HEK293T (cell line): ENCODE measurements at regions not wholly inside any gene's neighbourhood (a gene's known extent, or its start where the extent isn't known, plus 50 kb on each side); places are given as distances from the start of the nearest gene placed in this dataset.
"Not testable (repeated sequence)": the region's sequence is repeated elsewhere in the genome, so short reads cannot be mapped to it uniquely, and the experiment has no call there.

Experiments
- CTCF ChIA-PET: fragments of 350-600 bp; formaldehyde crosslinking; extraction: SDS; loops from one replicate; lab custom pipeline; 2021; ENCODE audit warnings: antibody characterized with exemption, inconsistent platforms; lab: Yijun Ruan, JAX
- POLR2A ChIA-PET: fragments of 350-600 bp; formaldehyde crosslinking; extraction: SDS; loops from one replicate; lab custom pipeline; 2020; ENCODE audit warnings: antibody characterized with exemption, inconsistent platforms; lab: Yijun Ruan, JAX
- DNase-seq: peaks from one replicate; pipeline ENCODE4 v3.0.0; 2012; ENCODE audit warnings: mixed read lengths; ENCODE audit errors: extremely low spot score
- ARNT ChIP-seq: fragments of 450-650 bp; IDR thresholded peaks from 2 replicates; pipeline ENCODE4 v1.6.1; 2017; ENCODE audit warnings: mild to moderate bottlenecking
- BHLHE40 ChIP-seq: fragments of 450-650 bp; IDR thresholded peaks from 2 replicates; pipeline ENCODE4 v1.6.1; 2016; ENCODE audit warnings: mild to moderate bottlenecking, moderate library complexity, borderline replicate concordance
- CTBP1 ChIP-seq: fragments of 450-650 bp; IDR thresholded peaks from 2 replicates; pipeline ENCODE4 v1.6.1; 2016; ENCODE audit warnings: borderline replicate concordance
- ELF4 ChIP-seq: fragments of 450-650 bp; IDR thresholded peaks from 2 replicates; pipeline ENCODE4 v1.6.1; 2017; ENCODE audit warnings: antibody characterized with exemption
- FOXA1 ChIP-seq: fragments of 450-650 bp; IDR thresholded peaks from 2 replicates; pipeline ENCODE4 v1.6.1; 2016; ENCODE audit warnings: mild to moderate bottlenecking
- FOXK2 ChIP-seq: fragments of 450-650 bp; IDR thresholded peaks from 2 replicates; pipeline ENCODE4 v1.6.1; 2016; ENCODE audit warnings: mild to moderate bottlenecking
- FOXM1 ChIP-seq: fragments of 450-650 bp; IDR thresholded peaks from 2 replicates; pipeline ENCODE4 v1.6.1; 2017; ENCODE audit warnings: mild to moderate bottlenecking, borderline replicate concordance
- HDGF ChIP-seq: fragments of 450-650 bp; IDR thresholded peaks from 2 replicates; pipeline ENCODE4 v1.6.1; 2017; ENCODE audit warnings: antibody characterized with exemption, borderline replicate concordance
- L3MBTL2 ChIP-seq: fragments of 450-650 bp; conservative IDR thresholded peaks from 2 replicates; pipeline ENCODE4 v1.6.1; 2016; ENCODE audit warnings: mild to moderate bottlenecking
- LEF1 ChIP-seq: fragments of 450-650 bp; IDR thresholded peaks from 2 replicates; pipeline ENCODE4 v1.6.1; 2017; ENCODE audit warnings: mild to moderate bottlenecking, borderline replicate concordance
- NFRKB ChIP-seq: fragments of 450-650 bp; IDR thresholded peaks from 2 replicates; pipeline ENCODE4 v1.6.1; 2016; ENCODE audit warnings: mild to moderate bottlenecking, moderate library complexity
- PKNOX1 ChIP-seq: fragments of 450-650 bp; IDR thresholded peaks from 2 replicates; pipeline ENCODE4 v1.6.1; 2016
- SP1 ChIP-seq: fragments of 450-650 bp; IDR thresholded peaks from 2 replicates; pipeline ENCODE4 v1.6.1; 2017
- SUZ12 ChIP-seq: fragments of 450-650 bp; IDR thresholded peaks from 2 replicates; pipeline ENCODE4 v1.6.1; 2016; ENCODE audit warnings: mild to moderate bottlenecking
- TARDBP ChIP-seq: fragments of 450-650 bp; IDR thresholded peaks from 2 replicates; pipeline ENCODE4 v1.6.1; 2016
- ZNF384 ChIP-seq: fragments of 450-650 bp; IDR thresholded peaks from 2 replicates; pipeline ENCODE4 v1.6.1; 2016

GRCh38 chr10:9550810-9551209 lies 1466.9 kb upstream of the CELF2 start:
- CTCF ChIA-PET, result no interaction called here
- DNase-seq, result no peak
- POLR2A ChIA-PET, result no interaction called here
- TF ChIP-seq LEF1, result no peak
- no peak for TF ChIP-seq SP1

GRCh38 chr10:9554321-9554720 lies 1463.4 kb upstream of the CELF2 start:
- DNase-seq, result no peak
- TF ChIP-seq FOXM1, result no peak
- no peak for TF ChIP-seq ELF4
- no peak for TF ChIP-seq NFRKB
- no peak for TF ChIP-seq TARDBP
- no peak for TF ChIP-seq HDGF
- no peak for TF ChIP-seq SUZ12
- no peak for TF ChIP-seq FOXK2
- TF ChIP-seq ZNF384, result no peak
- no peak for TF ChIP-seq L3MBTL2
- TF ChIP-seq FOXA1, result no peak
- TF ChIP-seq SP1, result no peak
- TF ChIP-seq BHLHE40, result no peak
- TF ChIP-seq CTBP1, result no peak
- CTCF ChIA-PET, result no interaction called here
- POLR2A ChIA-PET, result no interaction called here

- ChIA-PET POLR2A (no interaction called here), CTCF (no interaction called here)
- no peak for DNase-seq
- TF ChIP-seq LEF1 (no peak), SP1 (no peak), BHLHE40 (no peak), ELF4 (no peak), NFRKB (no peak), ZNF384 (no peak), FOXM1 (no peak), SUZ12 (no peak), FOXK2 (no peak), CTBP1 (no peak), PKNOX1 (no peak), TARDBP (no peak), L3MBTL2 (no peak), FOXA1 (no peak), ARNT (no peak), HDGF (no peak)
Observed at GRCh38 chr10:9560976-9561375, 1456.7 kb upstream of the CELF2 start.

GRCh38 chr10:9561821-9562505 lies 1455.7 kb upstream of the CELF2 start:
- ChIA-PET CTCF (no interaction called here), POLR2A (no interaction called here)
- TF ChIP-seq SUZ12 (no peak), FOXM1 (no peak), FOXK2 (no peak), BHLHE40 (no peak), TARDBP (no peak), CTBP1 (no peak), SP1 (no peak), FOXA1 (no peak), NFRKB (no peak), ZNF384 (no peak), L3MBTL2 (no peak)
- DNase-seq, result no peak

- TF ChIP-seq SP1, result no peak
- no peak for TF ChIP-seq L3MBTL2
- ChIA-PET CTCF (no interaction called here), POLR2A (no interaction called here)
- no peak for DNase-seq
Observed at GRCh38 chr10:9577746-9578145, 1439.9 kb upstream of the CELF2 start.

- no peak for DNase-seq
- no peak for TF ChIP-seq TARDBP
- no peak for TF ChIP-seq L3MBTL2
- no peak for TF ChIP-seq FOXK2
- TF ChIP-seq FOXA1, result no peak
- TF ChIP-seq ARNT, result no peak
- no peak for TF ChIP-seq SUZ12
- TF ChIP-seq NFRKB, result no peak
- CTCF ChIA-PET, result no interaction called here
- POLR2A ChIA-PET, result no interaction called here
Observed at GRCh38 chr10:9579110-9579705, 1438.5 kb upstream of the CELF2 start.

GRCh38 chr10:9582803-9583202 lies 1434.9 kb upstream of the CELF2 start:
- DNase-seq, CTCF ChIA-PET, POLR2A ChIA-PET: not testable (repeated sequence)

- DNase-seq, result no peak
- TF ChIP-seq FOXM1 (no peak), ARNT (no peak), LEF1 (no peak), SP1 (no peak), PKNOX1 (no peak), FOXK2 (no peak), CTBP1 (no peak), ELF4 (no peak), L3MBTL2 (no peak)
- ChIA-PET CTCF (no interaction called here), POLR2A (no interaction called here)
Observed at GRCh38 chr10:9596368-9596920, 1421.2 kb upstream of the CELF2 start.
